OCI-LY7 (cell line): ENCODE measurements at regions not wholly inside any gene's neighbourhood (a gene's known extent, or its start where the extent isn't known, plus 50 kb on each side); places are given as distances from the start of the nearest gene placed in this dataset.

ENCODE experiments used
- EZH2phosphoT487 ChIP-seq: fragments of 200-600 bp; sonication (generic); IDR thresholded peaks from 2 replicates; pipeline ENCODE4 v1.6.1; 2018; ENCODE audit warnings: low read depth, borderline replicate concordance, mild to moderate bottlenecking, mixed run types, antibody characterized with exemption, low read length, moderate library complexity, mixed read lengths
- TF ChIP-seq, protein P1 (sequence below): fragments of 200-600 bp; sonication (generic); conservative IDR thresholded peaks from 2 replicates; pipeline ENCODE4 v1.5.1; 2014; ENCODE audit warnings: mild to moderate bottlenecking, antibody characterized with exemption, low read length, moderate library complexity, mixed read lengths

GRCh38 chr5:169431386-169431785 is 130.4 kb upstream of the SLIT3 start:
- TF ChIP-seq, protein P1, sequence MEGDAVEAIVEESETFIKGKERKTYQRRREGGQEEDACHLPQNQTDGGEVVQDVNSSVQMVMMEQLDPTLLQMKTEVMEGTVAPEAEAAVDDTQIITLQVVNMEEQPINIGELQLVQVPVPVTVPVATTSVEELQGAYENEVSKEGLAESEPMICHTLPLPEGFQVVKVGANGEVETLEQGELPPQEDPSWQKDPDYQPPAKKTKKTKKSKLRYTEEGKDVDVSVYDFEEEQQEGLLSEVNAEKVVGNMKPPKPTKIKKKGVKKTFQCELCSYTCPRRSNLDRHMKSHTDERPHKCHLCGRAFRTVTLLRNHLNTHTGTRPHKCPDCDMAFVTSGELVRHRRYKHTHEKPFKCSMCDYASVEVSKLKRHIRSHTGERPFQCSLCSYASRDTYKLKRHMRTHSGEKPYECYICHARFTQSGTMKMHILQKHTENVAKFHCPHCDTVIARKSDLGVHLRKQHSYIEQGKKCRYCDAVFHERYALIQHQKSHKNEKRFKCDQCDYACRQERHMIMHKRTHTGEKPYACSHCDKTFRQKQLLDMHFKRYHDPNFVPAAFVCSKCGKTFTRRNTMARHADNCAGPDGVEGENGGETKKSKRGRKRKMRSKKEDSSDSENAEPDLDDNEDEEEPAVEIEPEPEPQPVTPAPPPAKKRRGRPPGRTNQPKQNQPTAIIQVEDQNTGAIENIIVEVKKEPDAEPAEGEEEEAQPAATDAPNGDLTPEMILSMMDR, result no peak
- no peak for TF ChIP-seq EZH2phosphoT487
